SU-DHL-6 (cell line): ENCODE measurements at regions not wholly inside any gene's neighbourhood (a gene's known extent, or its start where the extent isn't known, plus 50 kb on each side); places are given as distances from the start of the nearest gene placed in this dataset.

Experiments used
- H2AFZ ChIP-seq: fragments of 200-600 bp; sonication (generic); 2 replicates; pipeline ENCODE4 v1.6.1; 2014; ENCODE audit warnings: low read depth, mild to moderate bottlenecking, moderate library complexity, mixed read lengths, antibody characterized with exemption, low read length; ENCODE audit not compliant: severe bottlenecking
- H3F3A ChIP-seq: fragments of 200-600 bp; shearing (Covaris generic); 2 replicates; pipeline ENCODE4 v1.6.0; 2016; ENCODE audit warnings: antibody characterized with exemption, mild to moderate bottlenecking; ENCODE audit not compliant: insufficient read depth
- H3K27ac ChIP-seq: fragments of 200-600 bp; sonication (generic); 2 replicates; pipeline ENCODE4 v1.5.1; 2016; ENCODE audit warnings: low read depth, mild to moderate bottlenecking, low read length, moderate library complexity, mixed read lengths
- H3K27me3 ChIP-seq: fragments of 200-600 bp; sonication (generic), shearing (Covaris generic); 2 replicates; pipeline ENCODE4 v1.6.0; 2014; ENCODE audit warnings: mild to moderate bottlenecking, low read length
- H3K36me3 ChIP-seq: fragments of 200-600 bp; sonication (generic); 2 replicates; pipeline ENCODE4 v1.6.1; 2014; ENCODE audit warnings: mild to moderate bottlenecking, low read length, mixed read lengths
- H3K4me2 ChIP-seq: fragments of 300-600, 200-600 bp; shearing (Covaris generic), sonication (generic); 2 replicates; pipeline ENCODE4 v1.6.0; 2014; ENCODE audit warnings: low read length, low read depth, mild to moderate bottlenecking; ENCODE audit not compliant: poor library complexity, severe bottlenecking
- H3K4me3 ChIP-seq: fragments of 200-600 bp; sonication (generic); 2 replicates; pipeline ENCODE4 v1.5.1; 2014; ENCODE audit warnings: antibody characterized with exemption, low read length, mild to moderate bottlenecking, mixed read lengths; ENCODE audit not compliant: insufficient read depth, poor library complexity, severe bottlenecking
- H3K79me2 ChIP-seq: fragments of 200-600 bp; sonication (generic); 2 replicates; pipeline ENCODE4 v1.6.1; 2014; ENCODE audit warnings: mild to moderate bottlenecking, low read length, moderate library complexity; ENCODE audit not compliant: insufficient read depth
- H3K9ac ChIP-seq: fragments of 200-600 bp; sonication (generic); 2 replicates; pipeline ENCODE4 v1.7.0; 2014; ENCODE audit warnings: mild to moderate bottlenecking, low read length
- H3K9me2 ChIP-seq: fragments of 200-600 bp; sonication (generic); replicated peaks from 2 replicates; pipeline ENCODE4 v1.6.1; 2014; ENCODE audit warnings: low read length; ENCODE audit not compliant: insufficient read depth
- H3K9me3 ChIP-seq: fragments of 200-600 bp; sonication (generic); 2 replicates; pipeline ENCODE4 v1.6.1; 2014; ENCODE audit warnings: low read length, mixed read lengths; ENCODE audit not compliant: insufficient read depth
- H4K20me1 ChIP-seq: fragments of 200-600 bp; sonication (generic); 2 replicates; pipeline ENCODE4 v1.6.1; 2014; ENCODE audit warnings: low read depth, mild to moderate bottlenecking, antibody characterized with exemption, low read length, moderate library complexity, mixed read lengths
- EZH2phosphoT487 ChIP-seq: fragments of 200-600 bp; sonication (generic), shearing (Covaris generic); conservative IDR thresholded peaks from 2 replicates; pipeline ENCODE4 v1.6.1; 2018; ENCODE audit warnings: mild to moderate bottlenecking, antibody characterized with exemption, low read length, moderate library complexity, mixed read lengths
- TF ChIP-seq, protein P1 (sequence below): fragments of 200-600 bp; sonication (generic); IDR thresholded peaks from one replicate; pipeline ENCODE4 v1.5.1; 2017; ENCODE audit warnings: antibody characterized with exemption, mild to moderate bottlenecking, low read length, moderate library complexity; ENCODE audit not compliant: insufficient read depth, poor library complexity, severe bottlenecking

DNA sequence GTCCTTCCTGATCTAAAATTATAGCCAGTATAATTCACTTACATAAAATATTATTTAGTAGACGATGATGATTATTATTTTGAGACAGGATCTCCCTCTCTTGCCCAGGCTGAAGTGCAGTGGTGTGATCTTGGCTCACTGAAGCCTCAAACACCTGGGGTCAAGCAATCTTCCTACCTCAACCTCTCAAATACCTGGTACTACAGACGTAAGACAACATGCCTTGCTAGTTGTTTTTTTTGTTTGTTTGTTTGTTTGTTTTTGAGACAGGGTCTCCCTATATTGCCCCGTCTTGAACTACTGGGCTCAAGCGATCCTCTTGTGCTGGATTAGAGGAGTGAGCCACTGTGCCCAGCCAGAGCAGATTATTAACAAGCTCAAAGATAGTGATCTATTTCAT lies 399.1 kb upstream of the ZNF804A start:
- no peak for TF ChIP-seq EZH2phosphoT487
- TF ChIP-seq, protein P1, sequence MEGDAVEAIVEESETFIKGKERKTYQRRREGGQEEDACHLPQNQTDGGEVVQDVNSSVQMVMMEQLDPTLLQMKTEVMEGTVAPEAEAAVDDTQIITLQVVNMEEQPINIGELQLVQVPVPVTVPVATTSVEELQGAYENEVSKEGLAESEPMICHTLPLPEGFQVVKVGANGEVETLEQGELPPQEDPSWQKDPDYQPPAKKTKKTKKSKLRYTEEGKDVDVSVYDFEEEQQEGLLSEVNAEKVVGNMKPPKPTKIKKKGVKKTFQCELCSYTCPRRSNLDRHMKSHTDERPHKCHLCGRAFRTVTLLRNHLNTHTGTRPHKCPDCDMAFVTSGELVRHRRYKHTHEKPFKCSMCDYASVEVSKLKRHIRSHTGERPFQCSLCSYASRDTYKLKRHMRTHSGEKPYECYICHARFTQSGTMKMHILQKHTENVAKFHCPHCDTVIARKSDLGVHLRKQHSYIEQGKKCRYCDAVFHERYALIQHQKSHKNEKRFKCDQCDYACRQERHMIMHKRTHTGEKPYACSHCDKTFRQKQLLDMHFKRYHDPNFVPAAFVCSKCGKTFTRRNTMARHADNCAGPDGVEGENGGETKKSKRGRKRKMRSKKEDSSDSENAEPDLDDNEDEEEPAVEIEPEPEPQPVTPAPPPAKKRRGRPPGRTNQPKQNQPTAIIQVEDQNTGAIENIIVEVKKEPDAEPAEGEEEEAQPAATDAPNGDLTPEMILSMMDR = no peak
- H3K79me2 ChIP-seq = no peaks in the 10 kb centered on the region
- no peaks in the 10 kb centered on the region for H3K9me3 ChIP-seq
- no peaks in the 10 kb centered on the region for H3K36me3 ChIP-seq
- H3K27ac ChIP-seq = no peak overlapping the region
- H3K27me3 ChIP-seq = no peaks in the 10 kb centered on the region
- H3K4me2 ChIP-seq = no peak overlapping the region
- H4K20me1 ChIP-seq = no peaks in the 10 kb centered on the region
- H3F3A ChIP-seq = no peaks in the 10 kb centered on the region
- H3K4me3 ChIP-seq = no peak overlapping the region
- H3K9ac ChIP-seq = no peak overlapping the region
- no peak overlapping the region for H2AFZ ChIP-seq
- no peaks in the 10 kb centered on the region for H3K9me2 ChIP-seq

DNA sequence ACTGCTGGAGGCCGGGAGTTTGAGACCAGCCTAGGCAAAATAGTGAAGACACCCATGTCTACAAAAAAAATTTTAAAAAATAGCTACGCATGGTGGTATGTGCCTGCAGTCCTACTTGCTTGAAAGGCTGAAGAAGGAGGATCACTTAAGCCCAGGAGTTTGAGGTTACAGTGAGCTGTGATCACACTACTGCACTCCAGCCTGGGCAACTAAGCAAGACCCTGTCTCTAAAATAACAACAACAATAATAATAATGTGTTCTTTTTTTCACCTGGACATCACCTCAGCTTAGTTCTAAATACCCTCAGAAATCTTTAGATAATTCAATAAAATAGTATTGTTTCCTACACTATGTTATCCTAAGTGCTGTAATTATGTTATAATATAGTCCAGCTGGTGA lies 397.1 kb upstream of the ZNF804A start:
- no peak overlapping the region for H3K4me3 ChIP-seq
- no peaks in the 10 kb centered on the region for H4K20me1 ChIP-seq
- no peaks in the 10 kb centered on the region for H3F3A ChIP-seq
- no peaks in the 10 kb centered on the region for H3K27me3 ChIP-seq
- no peaks in the 10 kb centered on the region for H3K9me2 ChIP-seq
- no peak overlapping the region for H2AFZ ChIP-seq
- no peak overlapping the region for H3K4me2 ChIP-seq
- H3K27ac ChIP-seq = no peak overlapping the region
- no peak for TF ChIP-seq EZH2phosphoT487
- TF ChIP-seq, protein P1 = no peak
- H3K79me2 ChIP-seq = no peaks in the 10 kb centered on the region
- no peaks in the 10 kb centered on the region for H3K36me3 ChIP-seq
- H3K9me3 ChIP-seq = no peaks in the 10 kb centered on the region
- H3K9ac ChIP-seq = no peak overlapping the region

- no peak for TF ChIP-seq EZH2phosphoT487
- TF ChIP-seq, protein P1 = no peak
- no peak overlapping the region for H3K4me2 ChIP-seq
- no peak overlapping the region for H3K27ac ChIP-seq
- H3K79me2 ChIP-seq = no peaks in the 10 kb centered on the region
- H3K36me3 ChIP-seq = no peaks in the 10 kb centered on the region
- H2AFZ ChIP-seq = no peak overlapping the region
- no peaks in the 10 kb centered on the region for H3K27me3 ChIP-seq
- no peaks in the 10 kb centered on the region for H3K9me3 ChIP-seq
- H4K20me1 ChIP-seq = no peaks in the 10 kb centered on the region
- no peak overlapping the region for H3K9ac ChIP-seq
- H3K4me3 ChIP-seq = no peak overlapping the region
- no peaks in the 10 kb centered on the region for H3F3A ChIP-seq
- no peaks in the 10 kb centered on the region for H3K9me2 ChIP-seq
These were observed 394.7 kb upstream of the ZNF804A start for GRCh38 chr2:184203661-184204060.
